OCI-LY3 (cell line): ENCODE measurements at regions not wholly inside any gene's neighbourhood (a gene's known extent, or its start where the extent isn't known, plus 50 kb on each side); places are given as distances from the start of the nearest gene placed in this dataset.

Experiments
- CTCF ChIP-seq: fragments of 200-600, 300-600 bp; sonication (generic); IDR thresholded peaks from 2 replicates; pipeline ENCODE4 v1.5.1; 2014; ENCODE audit warnings: antibody characterized with exemption, low read length, low read depth
- EZH2phosphoT487 ChIP-seq: fragments of 200-600 bp; shearing (Covaris generic); IDR thresholded peaks from 2 replicates; pipeline ENCODE4 v1.6.1; 2018; ENCODE audit warnings: antibody characterized with exemption, mixed run types, low read depth

DNA sequence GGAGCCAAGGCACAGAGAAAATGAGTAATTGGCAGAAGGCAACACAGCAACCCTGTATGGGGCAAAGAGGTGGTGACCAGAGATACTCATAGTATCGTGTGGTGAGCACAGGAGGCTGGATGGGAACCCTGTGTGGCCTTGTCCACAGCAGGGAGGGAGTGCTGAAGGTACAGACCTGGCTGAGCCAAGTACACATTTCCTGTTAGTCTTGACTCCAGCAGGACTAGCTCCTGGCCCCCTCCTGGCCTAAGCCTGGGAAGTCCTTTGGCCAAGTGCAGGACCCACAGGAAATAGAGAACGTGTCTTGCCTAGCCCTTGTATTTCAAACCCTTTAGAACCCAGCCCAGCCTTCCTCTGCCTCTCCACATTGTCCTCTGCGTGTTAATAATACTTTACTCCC is 289.8 kb upstream of the PWP1 start:
- TF ChIP-seq CTCF (no peak), EZH2phosphoT487 (no peak)
